ENCODE measurements at regions not wholly inside any gene's neighbourhood (a gene's known extent, or its start where the extent isn't known, plus 50 kb on each side); places are given as distances from the start of the nearest gene placed in this dataset.

GRCh38 chr5:124337996-124338395 is 408.4 kb downstream of the ZNF608 start:
- Mint-ChIP-seq H3K4me3 (ENCODE audit: low read depth, unreplicated experiment) (no peak overlapping the region), H3K4me1 (ENCODE audit: low read depth, unreplicated experiment) (no peaks in the 10 kb centered on the region), H3K9me3 (ENCODE audit: low read depth, unreplicated experiment) (peaks cover 3% of the 10 kb centered on the region), H3K36me3 (ENCODE audit: insufficient read depth, unreplicated experiment) (no peaks in the 10 kb centered on the region), H3K27me3 (ENCODE audit: unreplicated experiment) (no peaks in the 10 kb centered on the region), H3K27ac (ENCODE audit: unreplicated experiment) (no peak overlapping the region)
- DNase-seq: no peak
- intact Hi-C loops (cut with micrococcal nuclease; ENCODE audit: unreplicated experiment): no loop called here
- no TSS peak for BruUV-seq (replicated peaks)
- CTCF ChIA-PET: no interaction called here
- TF ChIP-seq CTCF (IDR thresholded peaks at IDR 0.05; ENCODE audit: unreplicated experiment): no peak

- TF ChIP-seq CTCF (IDR thresholded peaks at IDR 0.05; ENCODE audit: unreplicated experiment): no peak
- BruUV-seq (replicated peaks): no TSS peak
- Mint-ChIP-seq H3K36me3 (ENCODE audit: insufficient read depth, unreplicated experiment) (no peaks in the 10 kb centered on the region), H3K4me3 (ENCODE audit: low read depth, unreplicated experiment) (no peak overlapping the region), H3K27ac (ENCODE audit: unreplicated experiment) (no peak overlapping the region), H3K27me3 (ENCODE audit: unreplicated experiment) (peaks cover 12% of the 10 kb centered on the region), H3K4me1 (ENCODE audit: low read depth, unreplicated experiment) (no peaks in the 10 kb centered on the region), H3K9me3 (ENCODE audit: low read depth, unreplicated experiment) (peaks cover 3% of the 10 kb centered on the region)
- intact Hi-C loops (cut with micrococcal nuclease; ENCODE audit: unreplicated experiment): no loop called here
- DNase-seq: no peak
- CTCF ChIA-PET: no interaction called here
These were observed 413.0 kb downstream of the ZNF608 start for GRCh38 chr5:124333298-124333979.

- intact Hi-C loops (cut with micrococcal nuclease; ENCODE audit: unreplicated experiment): no loop called here
- no peak for DNase-seq
- BruUV-seq (replicated peaks): no TSS peak
- H3K4me1 Mint-ChIP-seq (ENCODE audit: low read depth, unreplicated experiment): no peaks in the 10 kb centered on the region
- H3K4me3 Mint-ChIP-seq (ENCODE audit: low read depth, unreplicated experiment): no peak overlapping the region
- H3K27ac Mint-ChIP-seq (ENCODE audit: unreplicated experiment): no peak overlapping the region
- CTCF ChIA-PET: no interaction called here
- no peaks in the 10 kb centered on the region for H3K36me3 Mint-ChIP-seq (ENCODE audit: insufficient read depth, unreplicated experiment)
- TF ChIP-seq CTCF (IDR thresholded peaks at IDR 0.05; ENCODE audit: unreplicated experiment): no peak
- peaks cover 14% of the 10 kb centered on the region for H3K27me3 Mint-ChIP-seq (ENCODE audit: unreplicated experiment)
- no peaks in the 10 kb centered on the region for H3K9me3 Mint-ChIP-seq (ENCODE audit: low read depth, unreplicated experiment)
These were observed 414.2 kb downstream of the ZNF608 start for GRCh38 chr5:124332273-124332672.

GRCh38 chr5:124330595-124331220 is 415.7 kb downstream of the ZNF608 start:
- Mint-ChIP-seq H3K9me3 (ENCODE audit: low read depth, unreplicated experiment) (no peaks in the 10 kb centered on the region), H3K27ac (ENCODE audit: unreplicated experiment) (no peak overlapping the region), H3K36me3 (ENCODE audit: insufficient read depth, unreplicated experiment) (no peaks in the 10 kb centered on the region), H3K4me1 (ENCODE audit: low read depth, unreplicated experiment) (no peaks in the 10 kb centered on the region), H3K27me3 (ENCODE audit: unreplicated experiment) (peaks cover 14% of the 10 kb centered on the region), H3K4me3 (ENCODE audit: low read depth, unreplicated experiment) (no peak overlapping the region)
- no peak for TF ChIP-seq CTCF (IDR thresholded peaks at IDR 0.05; ENCODE audit: unreplicated experiment)
- intact Hi-C loops (cut with micrococcal nuclease; ENCODE audit: unreplicated experiment): no loop called here
- no TSS peak for BruUV-seq (replicated peaks)
- CTCF ChIA-PET: no interaction called here
- no peak for DNase-seq
